RWPE2 (cell line): ENCODE measurements at regions not wholly inside any gene's neighbourhood (a gene's known extent, or its start where the extent isn't known, plus 50 kb on each side); places are given as distances from the start of the nearest gene placed in this dataset.

Experiments used
- ATAC-seq: fragments of 200-7000 bp; cut with Tn5 transposase; 3 replicates; pipeline ENCODE4 v1.9.1; 2021; ENCODE audit warnings: low read depth
- DNase-seq: peaks from one replicate; pipeline ENCODE4 v3.0.0-alpha.2; 2020; ENCODE audit warnings: low spot score
- H3K27ac ChIP-seq: fragments of 450-650 bp; 2 replicates; pipeline ENCODE4 v1.5.1; 2017; ENCODE audit warnings: mild to moderate bottlenecking; ENCODE audit not compliant: poor library complexity, severe bottlenecking
- H3K27me3 ChIP-seq: fragments of 250-450 bp; sonication (Bioruptor Pico); 2 replicates; pipeline ENCODE4 v1.5.1; 2021; ENCODE audit warnings: mild to moderate bottlenecking, moderate library complexity; ENCODE audit not compliant: insufficient read depth, poor library complexity, severe bottlenecking
- H3K36me3 ChIP-seq: fragments of 250-450 bp; sonication (Bioruptor Pico); 2 replicates; pipeline ENCODE4 v1.5.1; 2020; ENCODE audit warnings: low read depth, mild to moderate bottlenecking, moderate library complexity
- H3K4me1 ChIP-seq: fragments of 250-450 bp; sonication (Bioruptor Pico); 2 replicates; pipeline ENCODE4 v1.5.1; 2021; ENCODE audit warnings: mild to moderate bottlenecking, moderate library complexity; ENCODE audit not compliant: insufficient read depth, poor library complexity, severe bottlenecking
- H3K4me3 ChIP-seq: fragments of 250-450 bp; sonication (Bioruptor Pico); 2 replicates; pipeline ENCODE4 v1.5.1; 2021; ENCODE audit warnings: mild to moderate bottlenecking, moderate library complexity; ENCODE audit not compliant: severe bottlenecking
- H3K9me3 ChIP-seq: fragments of 250-450 bp; sonication (Bioruptor Pico); 2 replicates; pipeline ENCODE4 v1.5.1; 2021; ENCODE audit warnings: mild to moderate bottlenecking, moderate library complexity; ENCODE audit not compliant: severe bottlenecking
- CTCF ChIP-seq: fragments of 450-650 bp; IDR thresholded peaks from one replicate; pipeline ENCODE4 v1.5.1; 2017; ENCODE audit warnings: mild to moderate bottlenecking, moderate library complexity; ENCODE audit not compliant: poor library complexity, severe bottlenecking

DNA sequence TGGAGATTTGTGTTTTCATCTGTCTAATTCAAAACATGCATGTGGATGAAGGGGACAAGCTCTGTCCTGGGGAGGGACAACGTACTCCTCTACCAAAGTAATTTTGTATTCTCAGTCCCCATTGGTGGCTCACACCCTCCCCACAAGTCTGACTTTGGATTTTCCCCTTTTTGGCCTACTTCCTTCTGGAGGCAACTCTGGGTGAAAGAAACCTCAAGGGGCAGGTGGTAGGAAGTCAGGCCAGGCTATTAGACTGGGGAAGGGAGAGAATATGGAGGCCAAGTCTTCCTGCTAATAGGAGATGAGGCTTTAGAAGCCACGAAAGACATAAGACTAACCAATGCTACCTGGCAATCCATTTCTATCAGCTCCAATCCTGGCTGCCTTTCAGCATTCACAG lies 124.9 kb upstream of the RASGRP1 start:
- DNase-seq (no peak), ATAC-seq (no peak)
- H3K27me3 ChIP-seq, result no peaks in the 10 kb centered on the region
- H3K36me3 ChIP-seq, result no peaks in the 10 kb centered on the region
- H3K4me3 ChIP-seq, result no peak overlapping the region
- no peaks in the 10 kb centered on the region for H3K9me3 ChIP-seq
- H3K4me1 ChIP-seq, result peaks cover 5% of the 10 kb centered on the region
- H3K27ac ChIP-seq, result no peak overlapping the region
- TF ChIP-seq CTCF, result no peak

DNA sequence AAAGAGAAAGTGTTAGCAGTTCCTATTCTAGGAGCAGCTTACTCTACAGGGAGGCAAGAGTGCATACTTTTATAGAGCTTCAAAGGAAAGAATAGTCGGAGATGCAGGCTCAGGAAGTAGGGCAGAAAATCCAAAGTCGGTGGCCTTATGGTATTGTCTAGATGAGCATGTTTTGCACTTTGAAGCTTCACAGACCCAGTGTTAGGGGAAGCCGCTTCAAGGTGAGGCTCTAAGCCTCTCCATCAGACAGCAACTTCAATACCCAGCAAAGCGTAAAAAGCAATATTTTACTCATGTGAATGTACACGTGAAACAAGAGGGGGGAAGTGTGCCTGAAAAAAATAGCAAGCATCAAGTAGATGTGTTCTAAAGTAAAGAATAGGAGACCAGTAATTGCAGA lies 125.6 kb upstream of the RASGRP1 start:
- no peak for DNase-seq
- Histone ChIP-seq H3K9me3 (no peaks in the 10 kb centered on the region), H3K27me3 (no peaks in the 10 kb centered on the region), H3K27ac (no peak overlapping the region), H3K4me1 (peaks cover 5% of the 10 kb centered on the region), H3K4me3 (no peak overlapping the region), H3K36me3 (no peaks in the 10 kb centered on the region)
- TF ChIP-seq CTCF, result no peak
- ATAC-seq, result no peak

- no peak for DNase-seq
Measured at GRCh38 chr15:38690719-38691332, 126.2 kb upstream of the RASGRP1 start.

DNA sequence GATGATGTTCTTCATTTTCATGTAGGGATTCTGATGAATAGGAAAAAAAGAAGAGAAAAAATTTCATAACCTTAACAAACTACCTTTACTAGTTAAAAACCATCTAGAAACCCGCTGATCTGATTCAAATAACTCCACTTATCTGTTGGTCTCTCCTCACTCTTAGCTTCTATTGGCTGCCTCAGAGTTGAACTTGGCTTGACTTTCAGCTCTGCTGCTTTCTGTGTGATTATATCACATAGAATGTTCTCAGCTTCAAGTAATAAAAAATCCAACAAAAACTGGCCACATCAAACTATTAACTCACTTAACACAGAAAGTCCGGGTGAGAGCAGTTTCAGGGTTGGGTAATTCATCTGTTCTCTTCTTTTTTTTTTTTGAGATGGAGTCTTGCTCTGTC lies 126.8 kb upstream of the RASGRP1 start:
- no peaks in the 10 kb centered on the region for H3K9me3 ChIP-seq
- no peak overlapping the region for H3K4me3 ChIP-seq
- no peak for TF ChIP-seq CTCF
- H3K4me1 ChIP-seq, result peaks cover 5% of the 10 kb centered on the region
- no peak overlapping the region for H3K27ac ChIP-seq
- H3K27me3 ChIP-seq, result no peaks in the 10 kb centered on the region
- ATAC-seq (no peak), DNase-seq (no peak)
- H3K36me3 ChIP-seq, result no peaks in the 10 kb centered on the region

More at GRCh38 chr15:38690719-38691332, 126.2 kb upstream of the RASGRP1 start:
- peak; percentile 98 for TF ChIP-seq CTCF
- H3K9me3 ChIP-seq, result no peaks in the 10 kb centered on the region
- ATAC-seq, result peak; percentile 63
- no peak overlapping the region for H3K27ac ChIP-seq
- H3K4me3 ChIP-seq, result no peak overlapping the region
- peaks cover 5% of the 10 kb centered on the region for H3K4me1 ChIP-seq
- no peaks in the 10 kb centered on the region for H3K36me3 ChIP-seq
- no peaks in the 10 kb centered on the region for H3K27me3 ChIP-seq

DNA sequence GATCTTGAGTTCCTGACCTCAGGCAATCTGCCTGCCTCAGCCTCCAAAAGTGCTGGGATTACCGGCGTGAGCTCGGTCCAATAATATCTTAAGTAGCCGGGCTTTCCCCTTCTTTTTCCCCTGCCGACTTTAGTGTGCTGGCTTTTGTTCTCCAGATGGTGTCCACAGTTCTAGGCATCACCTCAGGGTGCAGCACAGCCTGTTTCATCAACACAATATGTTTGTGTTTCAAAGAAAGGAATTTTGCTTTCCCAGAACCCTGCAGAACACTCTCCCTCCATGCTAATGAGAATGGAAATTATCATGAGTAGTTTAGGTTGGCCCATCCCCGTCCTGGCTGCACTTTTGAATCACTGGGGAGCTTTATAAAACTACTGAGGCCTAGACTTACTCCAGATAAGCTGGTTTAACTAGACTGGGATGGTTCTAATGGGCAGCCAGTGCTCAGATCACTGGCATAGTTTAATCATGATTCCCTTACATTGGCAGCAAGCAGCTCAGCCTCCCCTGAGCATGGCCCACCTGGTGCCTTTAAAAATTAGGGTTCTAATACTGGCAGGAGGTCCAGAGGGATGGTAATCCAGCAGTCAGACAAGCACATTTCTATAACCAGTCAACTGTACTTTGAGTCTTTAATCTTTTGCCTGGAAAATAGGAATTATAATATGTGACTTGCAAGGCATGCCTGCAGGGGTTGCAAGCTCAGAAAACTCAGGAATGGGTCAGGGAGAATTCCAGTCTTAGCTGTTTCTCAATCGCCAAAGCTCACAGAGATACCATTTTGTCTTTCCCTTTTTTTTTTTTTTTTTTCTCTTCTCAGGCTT lies 127.6 kb upstream of the RASGRP1 start:
- Histone ChIP-seq H3K27me3 (no peaks in the 10 kb centered on the region), H3K4me1 (peaks cover 5% of the 10 kb centered on the region), H3K27ac (no peak overlapping the region), H3K9me3 (no peaks in the 10 kb centered on the region), H3K36me3 (no peaks in the 10 kb centered on the region), H3K4me3 (no peak overlapping the region)
- no peak for ATAC-seq
- DNase-seq, result no peak
- no peak for TF ChIP-seq CTCF
